ENCODE measurements at regions not wholly inside any gene's neighbourhood (a gene's known extent, or its start where the extent isn't known, plus 50 kb on each side); places are given as distances from the start of the nearest gene placed in this dataset.

- Histone ChIP-seq H3K27ac (ENCODE audit: low read depth in 1 of 2, low read length in 1 of 2) (no peak overlapping the region), H3K9ac (ENCODE audit: insufficient read depth in 1 of 2, low read length in 2 of 2) (no peak overlapping the region), H3K4me3 (no peak overlapping the region), H3K27me3 (ENCODE audit: control insufficient read depth in 3 of 3, insufficient read depth in 3 of 3, low read length in 2 of 3) (no peaks in the 10 kb centered on the region), H3K4me1 (ENCODE audit: control insufficient read depth in 5 of 5, insufficient read depth in 5 of 5, low read length in 5 of 5) (peaks cover 0 to 17% (median 5%) of the 10 kb centered on the region in 5 donors), H3K36me3 (ENCODE audit: control insufficient read depth in 4 of 4, insufficient read depth in 4 of 4, low read length in 4 of 4) (no peaks in the 10 kb centered on the region), H3K9me3 (ENCODE audit: control insufficient read depth in 4 of 4, insufficient read depth in 3 of 4, low read length in 3 of 4) (peaks cover 0 to 2% (median 0%) of the 10 kb centered on the region in 4 donors)
- no peak for ATAC-seq (ENCODE audit: insufficient read depth, low FRiP score)
- WGBS, 2 donors: 92 to 93% methylated on average over 2 of the region's 2 CpGs
- no peak for DNase-seq
- TF ChIP-seq, protein P1, sequence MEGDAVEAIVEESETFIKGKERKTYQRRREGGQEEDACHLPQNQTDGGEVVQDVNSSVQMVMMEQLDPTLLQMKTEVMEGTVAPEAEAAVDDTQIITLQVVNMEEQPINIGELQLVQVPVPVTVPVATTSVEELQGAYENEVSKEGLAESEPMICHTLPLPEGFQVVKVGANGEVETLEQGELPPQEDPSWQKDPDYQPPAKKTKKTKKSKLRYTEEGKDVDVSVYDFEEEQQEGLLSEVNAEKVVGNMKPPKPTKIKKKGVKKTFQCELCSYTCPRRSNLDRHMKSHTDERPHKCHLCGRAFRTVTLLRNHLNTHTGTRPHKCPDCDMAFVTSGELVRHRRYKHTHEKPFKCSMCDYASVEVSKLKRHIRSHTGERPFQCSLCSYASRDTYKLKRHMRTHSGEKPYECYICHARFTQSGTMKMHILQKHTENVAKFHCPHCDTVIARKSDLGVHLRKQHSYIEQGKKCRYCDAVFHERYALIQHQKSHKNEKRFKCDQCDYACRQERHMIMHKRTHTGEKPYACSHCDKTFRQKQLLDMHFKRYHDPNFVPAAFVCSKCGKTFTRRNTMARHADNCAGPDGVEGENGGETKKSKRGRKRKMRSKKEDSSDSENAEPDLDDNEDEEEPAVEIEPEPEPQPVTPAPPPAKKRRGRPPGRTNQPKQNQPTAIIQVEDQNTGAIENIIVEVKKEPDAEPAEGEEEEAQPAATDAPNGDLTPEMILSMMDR (IDR thresholded peaks at IDR 0.05; ENCODE audit: control extremely low read depth, extremely low read depth): no peak
Measured at GRCh38 chr5:115386657-115387056, 90.2 kb upstream of the CCDC112 start.

DNA sequence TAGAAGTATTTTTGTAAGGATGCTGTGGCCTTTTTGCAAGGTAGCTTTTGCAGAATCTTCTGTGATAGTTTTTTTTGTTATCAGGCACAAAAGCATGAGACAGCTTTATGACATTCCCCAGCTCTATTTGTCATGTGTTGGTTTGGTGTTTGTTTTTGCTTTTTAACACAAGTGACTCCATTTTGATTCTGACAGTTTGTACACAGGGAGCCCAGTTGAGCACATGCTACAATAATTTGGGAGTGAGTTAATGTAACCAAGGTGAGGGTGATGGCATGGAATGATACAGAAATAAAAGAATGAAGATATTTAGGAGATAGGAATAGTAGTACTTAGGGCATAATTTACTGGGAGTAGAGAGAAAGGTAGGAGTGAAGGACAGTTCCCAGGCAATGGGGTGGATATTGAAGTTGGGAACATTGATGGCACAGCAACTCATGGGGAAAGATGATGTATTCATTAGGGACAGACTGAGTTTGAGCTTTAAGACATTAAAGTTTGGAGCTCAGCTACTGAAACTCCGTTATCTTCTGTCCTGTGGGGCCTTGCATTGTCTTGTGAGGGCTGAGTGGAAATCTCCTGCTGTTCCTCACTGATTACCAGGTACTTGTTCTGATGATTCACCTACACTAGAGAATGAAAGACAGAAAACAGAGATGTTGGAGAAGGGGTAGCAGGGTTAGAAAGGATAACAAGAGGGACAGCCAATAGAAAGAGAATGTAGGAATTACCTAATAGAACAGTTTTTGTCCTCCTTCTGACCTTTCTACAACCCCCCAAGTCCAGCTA lies 88.3 kb upstream of the CCDC112 start:
- WGBS, 2 donors: 75 to 79% methylated on average over 1 of the region's 1 CpG
- H3K9me3 ChIP-seq (ENCODE audit: control insufficient read depth in 4 of 4, insufficient read depth in 3 of 4, low read length in 3 of 4): peaks cover 0 to 2% (median 0%) of the 10 kb centered on the region in 4 donors
- no peaks in the 10 kb centered on the region for H3K36me3 ChIP-seq (ENCODE audit: control insufficient read depth in 4 of 4, insufficient read depth in 4 of 4, low read length in 4 of 4)
- no peak overlapping the region for H3K4me3 ChIP-seq
- H3K27ac ChIP-seq (ENCODE audit: low read depth in 1 of 2, low read length in 1 of 2): no peak overlapping the region
- DNase-seq (no peak), ATAC-seq (ENCODE audit: insufficient read depth, low FRiP score) (no peak)
- H3K4me1 ChIP-seq (ENCODE audit: control insufficient read depth in 5 of 5, insufficient read depth in 5 of 5, low read length in 5 of 5): peaks cover 0 to 14% (median 3%) of the 10 kb centered on the region in 5 donors
- TF ChIP-seq, protein P1 (IDR thresholded peaks at IDR 0.05; ENCODE audit: control extremely low read depth, extremely low read depth): no peak
- H3K27me3 ChIP-seq (ENCODE audit: control insufficient read depth in 3 of 3, insufficient read depth in 3 of 3, low read length in 2 of 3): no peaks in the 10 kb centered on the region
- no peak overlapping the region for H3K9ac ChIP-seq (ENCODE audit: insufficient read depth in 1 of 2, low read length in 2 of 2)

DNA sequence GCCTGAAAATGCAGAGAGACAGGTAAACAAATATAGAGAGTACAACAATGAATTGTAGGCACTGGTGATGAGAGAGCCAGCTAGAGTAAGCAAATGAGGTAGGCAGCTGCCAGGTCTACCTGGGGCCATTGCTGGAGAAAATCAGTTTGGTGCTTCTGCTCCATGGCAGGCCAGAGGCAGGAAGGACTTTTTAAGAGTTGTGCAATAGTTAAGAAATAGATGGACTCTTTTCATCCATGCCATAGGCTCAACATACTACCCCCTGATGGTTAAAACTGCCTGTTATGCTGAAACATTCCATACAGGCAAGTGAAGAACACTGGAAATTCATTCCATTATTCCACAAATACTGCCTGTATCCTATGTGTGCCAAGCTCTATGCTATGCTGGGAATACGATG lies 86.5 kb upstream of the CCDC112 start:
- Histone ChIP-seq H3K4me1 (ENCODE audit: control insufficient read depth in 5 of 5, insufficient read depth in 5 of 5, low read length in 5 of 5) (peaks cover 0 to 2% (median 0%) of the 10 kb centered on the region in 5 donors), H3K27ac (ENCODE audit: low read depth in 1 of 2, low read length in 1 of 2) (no peak overlapping the region), H3K9me3 (ENCODE audit: control insufficient read depth in 4 of 4, insufficient read depth in 3 of 4, low read length in 3 of 4) (no peaks in the 10 kb centered on the region), H3K36me3 (ENCODE audit: control insufficient read depth in 4 of 4, insufficient read depth in 4 of 4, low read length in 4 of 4) (no peaks in the 10 kb centered on the region), H3K4me3 (no peak overlapping the region), H3K9ac (ENCODE audit: insufficient read depth in 1 of 2, low read length in 2 of 2) (no peak overlapping the region), H3K27me3 (ENCODE audit: control insufficient read depth in 3 of 3, insufficient read depth in 3 of 3, low read length in 2 of 3) (no peaks in the 10 kb centered on the region)
- DNase-seq: no peak
- 92 to 97% methylated on average over 1 of the region's 1 CpG for WGBS, 2 donors
- ATAC-seq (ENCODE audit: insufficient read depth, low FRiP score): no peak
- TF ChIP-seq, protein P1 (IDR thresholded peaks at IDR 0.05; ENCODE audit: control extremely low read depth, extremely low read depth): no peak
